Mucosa of rectum (tissue), 2 donors: ENCODE measurements at regions not wholly inside any gene's neighbourhood (a gene's known extent, or its start where the extent isn't known, plus 50 kb on each side); places are given as distances from the start of the nearest gene placed in this dataset.

ENCODE experiments used
- H3K27ac ChIP-seq, 2 donors: one replicate each; pipeline ENCODE4 v1.7.0; 2013; ENCODE audit warnings: inconsistent platforms in 2 of 2, low read depth in 2 of 2, low read length in 2 of 2
- H3K27me3 ChIP-seq, 2 donors: one replicate each; pipeline ENCODE4 v1.7.0; 2013; ENCODE audit warnings: low read length in 2 of 2; ENCODE audit not compliant: control insufficient read depth in 2 of 2, insufficient read depth in 2 of 2
- H3K36me3 ChIP-seq, 2 donors: one replicate each; pipeline ENCODE4 v1.7.0; 2013; ENCODE audit warnings: low read length in 2 of 2; ENCODE audit not compliant: control insufficient read depth in 2 of 2, insufficient read depth in 2 of 2
- H3K4me1 ChIP-seq, 2 donors: one replicate each; pipeline ENCODE4 v1.7.0; 2013; ENCODE audit warnings: low read length in 2 of 2, mild to moderate bottlenecking in 1 of 2; ENCODE audit not compliant: control insufficient read depth in 2 of 2, insufficient read depth in 2 of 2
- H3K4me3 ChIP-seq, 2 donors: one replicate each; pipeline ENCODE4 v1.7.0; 2013; ENCODE audit warnings: low read length in 2 of 2
- H3K9ac ChIP-seq, 2 donors: one replicate each; pipeline ENCODE4 v1.7.0; 2013; ENCODE audit warnings: low read length in 2 of 2, low read depth in 1 of 2, mild to moderate bottlenecking in 1 of 2
- H3K9me3 ChIP-seq, 2 donors: one replicate each; pipeline ENCODE4 v1.7.0; 2013; ENCODE audit warnings: low read length in 2 of 2; ENCODE audit not compliant: control insufficient read depth in 2 of 2
- donor health status: healthy.
- donor health status: Normal muscosa, but diverticular disease.

GRCh38 chr7:124085179-124085578 is 52.3 kb upstream of the TMEM229A start:
- Histone ChIP-seq H3K36me3 (no peaks in the 10 kb centered on the region), H3K9ac (no peak overlapping the region), H3K9me3 (no peaks in the 10 kb centered on the region), H3K4me1 (peaks cover 0 to 3% of the 10 kb centered on the region in 2 donors), H3K27ac (peak overlapping the region in 1 of 2 donors; percentile 20), H3K27me3 (no peaks in the 10 kb centered on the region), H3K4me3 (no peak overlapping the region)

- H3K27ac ChIP-seq, result no peak overlapping the region
Measured at GRCh38 chr7:124084024-124084423, 51.2 kb upstream of the TMEM229A start.

More at GRCh38 chr7:124084024-124084423, 51.2 kb upstream of the TMEM229A start:
- peaks cover 0 to 3% of the 10 kb centered on the region in 2 donors for H3K4me1 ChIP-seq
- no peak overlapping the region for H3K4me3 ChIP-seq
- H3K9me3 ChIP-seq, result no peaks in the 10 kb centered on the region
- no peaks in the 10 kb centered on the region for H3K36me3 ChIP-seq
- no peak overlapping the region for H3K9ac ChIP-seq
- no peaks in the 10 kb centered on the region for H3K27me3 ChIP-seq
